Adipocyte (in vitro differentiated cells): ENCODE measurements at regions not wholly inside any gene's neighbourhood (a gene's known extent, or its start where the extent isn't known, plus 50 kb on each side); places are given as distances from the start of the nearest gene placed in this dataset.
"Not testable (repeated sequence)": the region's sequence is repeated elsewhere in the genome, so short reads cannot be mapped to it uniquely, and the experiment has no call there.

Experiments
- DNase-seq: peaks from one replicate; pipeline ENCODE4 v3.0.0-alpha.2; 2015; ENCODE audit warnings: low read depth
- H3K27me3 ChIP-seq: replicated peaks from 2 replicates; pipeline ENCODE4 v1.7.0; 2013; ENCODE audit warnings: mild to moderate bottlenecking, low read length, moderate library complexity; ENCODE audit not compliant: control insufficient read depth, insufficient read depth
- H3K36me3 ChIP-seq: 2 replicates; pipeline ENCODE4 v1.7.0; 2013; ENCODE audit warnings: low read length, mild to moderate bottlenecking, moderate library complexity; ENCODE audit not compliant: control insufficient read depth, insufficient read depth, severe bottlenecking
- H3K4me1 ChIP-seq: 2 replicates; pipeline ENCODE4 v1.7.0; 2013; ENCODE audit warnings: mild to moderate bottlenecking, low read length, moderate library complexity; ENCODE audit not compliant: control insufficient read depth, insufficient read depth
- H3K4me3 ChIP-seq: 2 replicates; pipeline ENCODE4 v1.7.0; 2013; ENCODE audit warnings: mild to moderate bottlenecking, low read length, moderate library complexity
- H3K9ac ChIP-seq: 2 replicates; pipeline ENCODE4 v1.7.0; 2013; ENCODE audit warnings: mild to moderate bottlenecking, low read length, moderate library complexity
- H3K9me3 ChIP-seq: 2 replicates; pipeline ENCODE4 v1.7.0; 2013; ENCODE audit warnings: mild to moderate bottlenecking, low read length, moderate library complexity; ENCODE audit not compliant: control insufficient read depth

DNA sequence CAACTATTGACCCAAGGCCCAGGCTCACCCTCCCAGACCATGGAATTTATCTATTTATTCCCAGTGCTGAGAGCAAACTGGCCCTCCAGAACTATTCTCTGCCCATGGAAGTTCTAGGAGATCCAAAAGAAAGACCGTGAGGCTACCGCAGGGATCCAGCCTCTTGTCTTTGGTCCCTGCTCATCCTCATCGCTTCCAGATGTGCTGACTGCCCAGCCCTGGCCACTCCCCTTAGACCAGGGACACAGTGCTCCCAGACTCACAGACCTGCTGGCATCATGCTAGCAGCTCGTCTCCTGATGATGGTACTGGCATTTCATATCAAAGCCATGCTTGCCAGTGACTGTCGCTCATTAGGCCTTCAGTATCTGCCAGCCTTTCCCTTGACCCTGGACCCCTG, 405.7 kb upstream of the PPP2R3A start:
- Histone ChIP-seq H3K9me3 (no peaks in the 10 kb centered on the region), H3K4me1 (no peaks in the 10 kb centered on the region), H3K4me3 (no peak overlapping the region), H3K9ac (no peak overlapping the region), H3K36me3 (no peaks in the 10 kb centered on the region), H3K27me3 (peaks cover 2% of the 10 kb centered on the region)
- no peak for DNase-seq

DNA sequence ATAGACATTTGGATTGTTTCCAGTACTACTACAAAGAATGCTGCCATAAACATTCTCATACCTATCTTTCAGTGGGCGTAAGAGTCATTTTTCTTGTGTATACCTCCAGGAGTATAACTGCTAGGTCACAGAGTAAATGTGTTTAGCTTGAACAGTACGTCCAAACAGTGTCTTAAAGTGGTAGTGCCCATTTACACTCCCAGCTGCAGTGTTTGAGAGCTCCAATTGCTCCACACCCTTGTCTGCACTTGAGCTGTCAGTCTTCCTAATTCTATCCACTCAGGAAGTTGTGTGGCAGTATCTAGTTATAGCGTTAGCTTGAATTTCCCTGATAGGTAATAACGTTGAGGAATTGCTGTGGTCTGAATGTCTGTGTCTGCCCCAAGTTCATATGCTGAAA, 404.7 kb upstream of the PPP2R3A start:
- Histone ChIP-seq H3K4me3 (no peak overlapping the region), H3K9me3 (no peaks in the 10 kb centered on the region), H3K9ac (no peak overlapping the region), H3K4me1 (no peaks in the 10 kb centered on the region), H3K27me3 (peaks cover 3% of the 10 kb centered on the region), H3K36me3 (no peaks in the 10 kb centered on the region)
- no peak for DNase-seq

DNA sequence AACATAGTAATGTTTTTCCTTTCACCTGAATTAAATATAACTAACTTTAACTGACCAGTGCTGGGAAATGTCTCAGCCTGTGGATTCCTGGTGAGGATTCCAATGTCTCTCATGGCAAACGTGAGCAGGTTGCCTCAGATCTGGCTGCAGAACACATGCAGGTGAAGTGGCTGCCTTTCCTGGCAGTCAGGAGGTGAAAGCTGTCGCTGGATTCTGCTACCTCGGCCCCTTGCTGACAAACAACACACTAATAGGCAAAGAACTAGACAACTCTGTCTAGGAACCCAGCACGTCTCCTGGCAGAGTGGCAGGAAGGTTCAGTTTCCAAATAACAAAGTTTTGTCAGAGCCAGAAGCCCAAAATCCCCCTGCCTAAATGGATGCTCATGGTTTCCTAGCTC, 400.8 kb upstream of the PPP2R3A start:
- no peak for DNase-seq
- no peaks in the 10 kb centered on the region for H3K36me3 ChIP-seq
- H3K27me3 ChIP-seq: peaks cover 3% of the 10 kb centered on the region
- H3K4me1 ChIP-seq: no peaks in the 10 kb centered on the region
- H3K4me3 ChIP-seq: no peak overlapping the region
- H3K9ac ChIP-seq: no peak overlapping the region
- H3K9me3 ChIP-seq: no peaks in the 10 kb centered on the region

DNA sequence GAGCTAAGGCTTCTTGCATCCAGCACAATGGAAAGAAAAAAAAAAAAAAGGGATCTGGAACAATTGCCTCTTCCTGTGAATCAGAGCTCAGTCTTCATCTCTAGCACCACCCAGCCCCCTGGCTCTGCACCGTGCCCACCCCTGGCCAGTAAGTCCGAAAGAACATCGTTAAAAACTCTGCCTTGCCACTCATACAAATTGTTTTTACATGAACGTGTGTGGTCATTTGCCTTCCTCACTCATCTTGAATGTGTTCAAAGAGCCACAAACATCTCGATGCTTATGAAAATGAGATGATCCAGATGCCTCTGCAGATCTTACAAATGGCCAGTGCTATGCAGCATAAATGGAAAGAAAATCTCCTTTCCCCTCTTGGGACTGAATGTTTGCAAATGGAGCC, 400.0 kb upstream of the PPP2R3A start:
- H3K4me1 ChIP-seq: no peaks in the 10 kb centered on the region
- no peak overlapping the region for H3K4me3 ChIP-seq
- H3K9ac ChIP-seq: no peak overlapping the region
- DNase-seq: no peak
- peaks cover 3% of the 10 kb centered on the region for H3K27me3 ChIP-seq
- H3K36me3 ChIP-seq: no peaks in the 10 kb centered on the region
- H3K9me3 ChIP-seq: no peaks in the 10 kb centered on the region

DNA sequence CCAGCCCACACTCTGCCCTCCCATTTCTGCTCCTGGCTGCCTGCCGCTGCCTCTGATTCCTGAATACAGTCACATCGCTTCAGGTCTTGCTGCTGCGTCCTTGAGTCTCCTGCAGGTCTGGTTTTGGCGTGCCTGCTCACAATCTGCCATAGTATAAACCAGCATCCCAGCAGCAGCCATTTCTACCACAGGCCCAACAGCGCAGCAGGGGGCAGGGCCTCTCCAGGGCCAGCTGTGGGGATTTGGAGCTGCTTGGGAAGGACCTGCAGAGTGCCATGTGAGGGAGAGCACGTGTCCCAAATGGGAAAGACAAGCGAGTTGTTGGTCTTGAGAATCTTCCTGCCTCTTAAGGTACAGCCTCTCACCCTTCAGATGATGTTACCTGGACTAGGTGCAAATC, 398.3 kb upstream of the PPP2R3A start:
- Histone ChIP-seq H3K9me3 (no peaks in the 10 kb centered on the region), H3K4me1 (no peaks in the 10 kb centered on the region), H3K4me3 (no peak overlapping the region), H3K27me3 (peaks cover 3% of the 10 kb centered on the region), H3K9ac (no peak overlapping the region), H3K36me3 (no peaks in the 10 kb centered on the region)
- no peak for DNase-seq

DNA sequence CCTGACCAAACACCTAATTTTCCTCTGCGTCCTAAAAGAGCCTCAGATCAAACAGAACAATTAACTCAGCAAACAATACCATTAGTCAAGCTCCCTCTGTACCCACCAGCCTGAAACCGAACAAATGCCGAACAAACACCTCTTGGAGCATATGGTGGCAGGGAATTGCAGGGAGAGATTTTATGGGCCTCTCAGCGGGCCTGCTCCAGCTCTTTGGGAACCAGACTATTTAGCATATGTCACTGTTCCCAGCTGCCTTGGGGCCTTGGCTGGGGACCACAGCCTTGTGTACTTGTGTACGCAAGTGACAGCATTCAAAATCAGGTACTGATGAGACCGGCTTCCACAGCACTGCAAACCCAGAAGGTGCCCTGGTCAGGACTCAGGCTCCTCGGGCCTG, 388.8 kb upstream of the PPP2R3A start:
- no peak for DNase-seq
- Histone ChIP-seq H3K9ac (no peak overlapping the region), H3K36me3 (no peaks in the 10 kb centered on the region), H3K9me3 (no peaks in the 10 kb centered on the region), H3K4me3 (no peak overlapping the region), H3K27me3 (no peaks in the 10 kb centered on the region), H3K4me1 (no peaks in the 10 kb centered on the region)

DNA sequence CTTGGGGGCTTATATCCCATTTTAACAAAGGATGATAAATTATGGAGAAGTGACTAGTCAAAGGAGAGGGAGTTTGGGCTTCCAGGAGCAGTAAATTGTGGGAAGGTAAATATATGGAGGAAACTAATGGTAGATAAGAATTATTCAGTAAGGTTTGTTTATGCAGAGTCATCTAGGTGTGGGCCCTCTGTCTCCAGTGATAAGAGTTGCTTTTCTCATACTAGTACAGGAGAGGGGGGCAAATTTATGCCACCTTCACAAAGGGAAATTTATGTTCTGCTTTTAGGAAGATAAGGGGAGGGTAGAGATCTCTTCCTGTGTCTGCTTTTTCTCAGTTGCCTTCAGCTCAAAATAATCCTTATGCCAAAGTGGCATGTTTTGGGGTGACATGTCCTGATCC, 383.7 kb upstream of the PPP2R3A start:
- DNase-seq: no peak

DNA sequence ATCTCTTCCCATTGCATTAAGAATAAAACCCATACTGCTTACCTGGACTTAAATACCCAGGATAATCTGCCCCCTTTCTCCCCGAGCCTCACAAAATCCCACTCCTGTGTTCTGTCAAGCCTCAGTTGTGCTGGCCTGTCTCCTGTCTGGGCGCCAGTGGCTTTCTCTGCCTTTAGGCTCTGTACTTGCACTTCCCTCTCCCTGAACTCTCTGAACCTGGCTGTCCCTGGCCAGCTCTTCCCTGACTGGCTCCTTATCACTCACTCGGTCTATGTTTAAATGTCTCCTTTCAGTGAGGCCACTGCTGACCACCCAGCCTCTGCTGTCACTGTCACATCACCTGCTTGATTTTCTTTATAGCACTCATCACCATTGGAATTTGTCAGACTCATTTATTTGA, 382.7 kb upstream of the PPP2R3A start:
- Histone ChIP-seq H3K9me3 (no peaks in the 10 kb centered on the region), H3K9ac (no peak overlapping the region), H3K4me3 (no peak overlapping the region), H3K36me3 (no peaks in the 10 kb centered on the region), H3K27me3 (no peaks in the 10 kb centered on the region), H3K4me1 (no peaks in the 10 kb centered on the region)
- no peak for DNase-seq

More for the DNA sequence above, 383.7 kb upstream of the PPP2R3A start:
- Histone ChIP-seq H3K9me3 (no peaks in the 10 kb centered on the region), H3K4me3 (no peak overlapping the region), H3K36me3 (no peaks in the 10 kb centered on the region), H3K9ac (no peak overlapping the region), H3K27me3 (no peaks in the 10 kb centered on the region), H3K4me1 (no peaks in the 10 kb centered on the region)

DNA sequence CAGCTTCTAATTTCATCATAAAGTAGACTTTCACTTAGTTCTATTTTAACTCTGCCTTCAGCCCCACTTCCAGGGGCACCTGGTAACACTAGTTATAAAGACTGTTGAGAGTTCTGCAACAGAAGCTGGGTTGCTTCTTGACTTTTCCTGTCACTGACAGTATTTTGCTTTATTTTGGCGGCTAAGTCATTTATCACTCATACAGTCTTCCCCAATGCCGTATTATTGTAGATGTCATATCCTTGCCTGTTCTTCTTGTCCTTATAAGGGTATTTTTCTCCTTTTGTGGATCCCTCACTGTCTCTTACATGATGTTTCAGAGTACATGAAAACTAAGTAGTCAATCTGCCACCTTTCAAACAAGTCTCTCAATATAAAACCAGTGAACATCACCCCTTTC, 369.0 kb upstream of the PPP2R3A start:
- no peaks in the 10 kb centered on the region for H3K36me3 ChIP-seq
- no peaks in the 10 kb centered on the region for H3K9me3 ChIP-seq
- H3K9ac ChIP-seq: no peak overlapping the region
- no peaks in the 10 kb centered on the region for H3K27me3 ChIP-seq
- no peak overlapping the region for H3K4me3 ChIP-seq
- no peaks in the 10 kb centered on the region for H3K4me1 ChIP-seq
- no peak for DNase-seq

DNA sequence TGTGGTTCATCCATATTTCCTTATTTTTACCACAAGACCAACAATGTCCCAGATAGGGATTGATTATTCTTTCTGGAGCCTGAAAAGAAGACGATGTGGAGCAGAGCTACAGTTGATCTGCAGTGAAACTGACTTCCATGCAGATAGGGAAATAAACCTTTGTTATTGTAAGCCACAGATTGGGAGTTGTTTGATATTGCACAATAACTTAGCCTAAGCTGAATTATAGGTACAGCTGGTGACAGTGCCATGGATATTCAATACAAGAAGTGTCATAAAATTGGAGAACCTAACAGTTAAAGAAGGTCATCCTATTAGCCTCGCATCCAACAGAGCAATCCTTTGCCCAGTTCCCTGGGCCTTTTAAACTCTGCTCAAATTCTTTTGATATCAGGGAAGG, 367.7 kb upstream of the PPP2R3A start:
- Histone ChIP-seq H3K9ac (no peak overlapping the region), H3K9me3 (no peaks in the 10 kb centered on the region), H3K27me3 (no peaks in the 10 kb centered on the region), H3K4me1 (no peaks in the 10 kb centered on the region), H3K36me3 (no peaks in the 10 kb centered on the region), H3K4me3 (no peak overlapping the region)
- no peak for DNase-seq

DNA sequence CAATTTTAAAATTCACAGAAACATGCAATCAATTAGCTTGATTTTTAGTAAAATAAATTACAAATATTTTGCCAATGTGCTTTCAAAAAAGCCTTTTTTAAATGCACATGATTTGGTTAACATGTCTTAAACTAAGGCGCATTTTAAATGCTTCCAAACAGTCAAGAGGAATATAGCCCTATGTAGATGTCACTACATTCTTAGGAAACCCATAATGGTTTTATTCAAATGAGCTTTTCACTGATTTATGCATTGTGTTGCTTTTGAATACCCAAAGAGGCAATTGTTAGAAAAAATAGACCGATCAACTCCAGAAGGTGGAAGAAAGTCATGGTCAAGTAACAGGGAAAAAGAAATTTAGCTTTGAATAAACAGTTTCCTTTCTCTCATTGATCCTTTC, 366.9 kb upstream of the PPP2R3A start:
- H3K9ac ChIP-seq: no peak overlapping the region
- H3K4me1 ChIP-seq: no peaks in the 10 kb centered on the region
- H3K27me3 ChIP-seq: no peaks in the 10 kb centered on the region
- DNase-seq: no peak
- no peaks in the 10 kb centered on the region for H3K9me3 ChIP-seq
- no peaks in the 10 kb centered on the region for H3K36me3 ChIP-seq
- no peak overlapping the region for H3K4me3 ChIP-seq

DNA sequence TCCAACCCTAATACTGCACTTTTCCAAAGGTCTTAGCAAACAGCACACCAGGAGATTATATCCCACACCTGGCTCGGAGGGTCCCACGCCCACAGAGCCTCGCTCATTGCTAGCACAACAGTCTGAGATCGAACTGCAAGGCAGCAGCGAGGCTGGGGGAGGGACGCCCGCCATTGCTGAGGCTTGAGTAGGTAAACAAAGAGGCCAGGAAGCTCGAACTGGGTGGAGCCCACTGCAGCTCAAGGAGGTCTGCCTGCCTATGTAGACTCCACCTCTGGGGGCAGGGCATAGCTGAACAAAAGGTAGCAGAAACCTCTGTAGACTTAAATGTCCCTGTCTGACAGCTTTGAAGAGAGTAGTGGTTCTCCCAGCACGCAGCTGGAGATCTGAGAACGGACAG, 361.0 kb upstream of the PPP2R3A start:
- not testable (repeated sequence) for H3K4me3 ChIP-seq, H3K36me3 ChIP-seq, DNase-seq, H3K9ac ChIP-seq, H3K4me1 ChIP-seq, H3K9me3 ChIP-seq, H3K27me3 ChIP-seq
